Sigmoid colon (tissue), 6 donors: ENCODE measurements at regions not wholly inside any gene's neighbourhood (a gene's known extent, or its start where the extent isn't known, plus 50 kb on each side); places are given as distances from the start of the nearest gene placed in this dataset.

Source experiments
- DNase-seq: peaks from one replicate; pipeline ENCODE4 v3.0.0-alpha.2; 2019
- H3K27ac ChIP-seq, 4 donors: fragments of 200-600 bp; sonication (generic); one replicate each; pipeline ENCODE4 v1.5.1; 2016 to 2019; ENCODE audit warnings: mild to moderate bottlenecking in 1 of 4
- H3K27me3 ChIP-seq, 3 donors: fragments of 200-600 bp; sonication (generic); one replicate each; pipeline ENCODE4 v1.5.1; 2019; ENCODE audit warnings: mild to moderate bottlenecking in 1 of 3
- H3K36me3 ChIP-seq, 4 donors: fragments of 200-600 bp; sonication (generic); one replicate each; pipeline ENCODE4 v1.5.1; 2016 to 2019
- H3K4me1 ChIP-seq, 4 donors: fragments of 200-600 bp; sonication (generic); one replicate each; pipeline ENCODE4 v1.5.1; 2017 to 2019
- H3K4me3 ChIP-seq, 4 donors: fragments of 200-600 bp; sonication (generic); one replicate each; pipeline ENCODE4 v1.5.1; 2017 to 2019; ENCODE audit warnings: mild to moderate bottlenecking in 2 of 4, moderate library complexity in 1 of 4
- H3K9me3 ChIP-seq, 4 donors: fragments of 200-600 bp in 3 of 4; sonication (generic) in 3 of 4; one replicate each; pipeline versions ENCODE4 v1.5.1 to v1.6.1; 2013 to 2019
- EP300 ChIP-seq, 4 donors: sonication (generic); formaldehyde crosslinking; IDR thresholded peaks; one replicate each; pipeline ENCODE4 v1.6.1; 2017; ENCODE audit warnings: antibody characterized with exemption in 4 of 4
- POLR2A ChIP-seq, 2 donors: fragments of 450-650 bp; IDR thresholded peaks; one replicate each; pipeline ENCODE4 v1.6.1; 2016; ENCODE audit warnings: antibody characterized with exemption in 2 of 2, mild to moderate bottlenecking in 2 of 2, moderate library complexity in 2 of 2
- POLR2AphosphoS5 ChIP-seq, 4 donors: sonication (generic); formaldehyde crosslinking; IDR thresholded peaks; one replicate each; pipeline ENCODE4 v1.6.1; 2017; ENCODE audit warnings: antibody characterized with exemption in 4 of 4
- WGBS, 2 donors: extraction: QIAGEN DNeasy Blood & Tissue Kit; methylation state at CpG; one replicate each; pipeline ENCODE4 v1.1.7; 2013; 5-methylcytosine and 5-hydroxymethylcytosine counted together
- intact Hi-C: fragments of 100-400 bp; cut with DNase I; formaldehyde crosslinking; loops from one replicate; pipeline ENCODE4 v1.15.1; 2023
- TF ChIP-seq, protein P1 (sequence below), 4 experiments: fragments of 450-650 bp in 3 of 4; fragments of 200-600 bp in 1 of 4; IDR thresholded peaks; one replicate each; pipeline ENCODE4 v1.5.1; 2016 to 2019; ENCODE audit warnings: antibody characterized with exemption in 4 of 4, mild to moderate bottlenecking in 3 of 4, moderate library complexity in 2 of 4
- donor health status: healthy with polysubstance abuse.
- donor health status: healthy.

DNA sequence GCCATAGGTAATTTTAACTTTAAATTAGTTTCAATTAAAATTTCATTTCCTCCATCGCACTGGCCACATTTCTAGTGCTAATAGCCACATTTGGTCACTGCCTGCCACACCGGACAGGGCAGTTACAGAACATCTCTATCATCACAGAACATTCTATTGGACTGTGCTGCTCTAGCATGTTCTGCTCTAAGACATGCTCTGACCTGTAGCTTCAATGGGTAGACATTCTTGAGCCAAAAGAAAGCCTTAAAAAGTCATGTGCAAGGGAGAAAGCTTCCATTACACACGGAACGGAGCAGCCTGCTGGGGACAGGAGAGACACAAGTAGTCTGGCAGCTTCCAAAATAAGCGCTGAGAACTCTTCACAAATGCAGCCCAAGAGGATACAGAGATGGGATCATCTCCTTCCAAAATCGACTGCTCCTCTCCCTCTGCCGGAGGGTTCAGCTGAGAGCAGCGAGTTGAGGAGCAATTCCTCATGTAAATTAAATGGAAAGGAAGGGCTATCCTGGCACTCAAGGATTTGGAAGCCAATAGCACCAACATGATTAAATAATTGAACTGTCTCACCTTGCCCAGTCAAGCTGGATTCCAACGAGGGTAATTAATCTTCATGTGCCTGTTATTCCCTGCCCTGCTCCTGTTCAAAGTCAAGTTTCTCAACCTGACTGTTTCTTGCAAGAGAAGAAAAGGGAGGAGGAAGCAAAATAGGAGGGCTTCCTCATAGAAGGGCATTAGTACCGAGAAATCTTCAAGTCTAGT lies 336.4 kb upstream of the NOCT start:
- no peak for DNase-seq
- 85 to 89% methylated on average over 10 of the region's 10 CpGs for WGBS, 2 donors
- Histone ChIP-seq H3K27ac (no peak overlapping the region), H3K9me3 (peaks cover 0 to 2% (median 0%) of the 10 kb centered on the region in 4 donors), H3K36me3 (no peaks in the 10 kb centered on the region), H3K27me3 (no peaks in the 10 kb centered on the region), H3K4me1 (peaks cover 0 to 21% (median 7%) of the 10 kb centered on the region in 4 donors), H3K4me3 (no peak overlapping the region)
- intact Hi-C loops: no loop called here
- TF ChIP-seq POLR2AphosphoS5 (IDR thresholded peaks at IDR 0.05): no peak
- TF ChIP-seq, protein P1, sequence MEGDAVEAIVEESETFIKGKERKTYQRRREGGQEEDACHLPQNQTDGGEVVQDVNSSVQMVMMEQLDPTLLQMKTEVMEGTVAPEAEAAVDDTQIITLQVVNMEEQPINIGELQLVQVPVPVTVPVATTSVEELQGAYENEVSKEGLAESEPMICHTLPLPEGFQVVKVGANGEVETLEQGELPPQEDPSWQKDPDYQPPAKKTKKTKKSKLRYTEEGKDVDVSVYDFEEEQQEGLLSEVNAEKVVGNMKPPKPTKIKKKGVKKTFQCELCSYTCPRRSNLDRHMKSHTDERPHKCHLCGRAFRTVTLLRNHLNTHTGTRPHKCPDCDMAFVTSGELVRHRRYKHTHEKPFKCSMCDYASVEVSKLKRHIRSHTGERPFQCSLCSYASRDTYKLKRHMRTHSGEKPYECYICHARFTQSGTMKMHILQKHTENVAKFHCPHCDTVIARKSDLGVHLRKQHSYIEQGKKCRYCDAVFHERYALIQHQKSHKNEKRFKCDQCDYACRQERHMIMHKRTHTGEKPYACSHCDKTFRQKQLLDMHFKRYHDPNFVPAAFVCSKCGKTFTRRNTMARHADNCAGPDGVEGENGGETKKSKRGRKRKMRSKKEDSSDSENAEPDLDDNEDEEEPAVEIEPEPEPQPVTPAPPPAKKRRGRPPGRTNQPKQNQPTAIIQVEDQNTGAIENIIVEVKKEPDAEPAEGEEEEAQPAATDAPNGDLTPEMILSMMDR (IDR thresholded peaks at IDR 0.05): no peak
- TF ChIP-seq POLR2A (IDR thresholded peaks at IDR 0.05): no peak

- 49 to 69% methylated on average over 1 of the region's 1 CpG for WGBS, 2 donors
- no peaks in the 10 kb centered on the region for H3K9me3 ChIP-seq
- no peak overlapping the region for H3K4me3 ChIP-seq
- no peak for DNase-seq
- TF ChIP-seq POLR2A (IDR thresholded peaks at IDR 0.05) (no peak), EP300 (IDR thresholded peaks at IDR 0.05) (no peak), POLR2AphosphoS5 (IDR thresholded peaks at IDR 0.05) (no peak)
- TF ChIP-seq, protein P1 (IDR thresholded peaks at IDR 0.05): no peak
- no peaks in the 10 kb centered on the region for H3K36me3 ChIP-seq
- intact Hi-C loops: no loop called here
- H3K27me3 ChIP-seq: no peaks in the 10 kb centered on the region
- H3K4me1 ChIP-seq: peaks cover 0 to 21% (median 7%) of the 10 kb centered on the region in 4 donors
- H3K27ac ChIP-seq: no peak overlapping the region
These were observed 337.8 kb upstream of the NOCT start for GRCh38 chr4:138677748-138678147.

DNA sequence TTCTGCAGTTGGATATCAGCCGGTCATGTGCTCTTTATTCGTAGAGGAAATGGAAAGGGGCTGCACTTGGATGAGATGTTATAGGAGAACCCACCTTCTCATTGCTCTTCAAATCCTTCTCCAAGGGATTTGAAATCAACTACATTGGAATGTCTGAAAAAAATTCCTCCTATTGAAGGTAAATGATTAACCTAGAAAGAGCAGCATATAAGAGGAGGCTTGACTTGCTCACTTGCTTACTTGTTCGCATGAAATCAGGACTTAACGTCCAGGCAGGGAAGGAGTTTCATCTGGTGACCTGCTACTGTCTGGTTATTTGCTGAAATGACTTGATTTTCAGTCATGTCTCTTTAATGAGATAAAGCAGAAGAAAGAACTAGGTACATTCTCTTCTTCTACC lies 338.4 kb upstream of the NOCT start:
- H3K27ac ChIP-seq: no peak overlapping the region
- H3K36me3 ChIP-seq: no peaks in the 10 kb centered on the region
- peaks cover 0 to 16% (median 7%) of the 10 kb centered on the region in 4 donors for H3K4me1 ChIP-seq
- H3K9me3 ChIP-seq: no peaks in the 10 kb centered on the region
- intact Hi-C loops: no loop called here
- H3K4me3 ChIP-seq: no peak overlapping the region
- TF ChIP-seq POLR2AphosphoS5 (IDR thresholded peaks at IDR 0.05) (no peak), POLR2A (IDR thresholded peaks at IDR 0.05) (no peak), EP300 (IDR thresholded peaks at IDR 0.05) (no peak)
- TF ChIP-seq, protein P1 (IDR thresholded peaks at IDR 0.05): no peak
- no peak for DNase-seq
- 57 to 85% methylated on average over 4 of the region's 4 CpGs for WGBS, 2 donors
- H3K27me3 ChIP-seq: no peaks in the 10 kb centered on the region

DNA sequence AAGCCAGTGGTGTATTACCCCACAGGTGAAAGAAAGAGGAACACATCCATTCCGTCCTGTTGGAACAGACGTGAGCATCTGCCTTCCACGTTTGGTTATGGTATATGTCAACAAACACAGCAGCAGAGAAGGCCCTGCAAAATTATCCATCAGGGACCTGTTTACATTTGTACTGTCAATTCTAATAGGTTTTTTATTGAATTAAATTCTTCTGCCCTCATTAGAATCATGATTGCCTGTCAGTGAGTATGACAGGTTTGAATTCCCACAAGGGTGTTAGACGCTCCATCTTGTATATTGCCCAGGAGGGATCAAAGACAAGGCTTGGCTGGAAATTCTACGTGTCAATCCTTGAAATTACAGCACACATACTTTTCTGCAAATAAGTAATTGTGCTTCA lies 339.9 kb upstream of the NOCT start:
- no peak for TF ChIP-seq POLR2AphosphoS5 (IDR thresholded peaks at IDR 0.05)
- TF ChIP-seq EP300 (IDR thresholded peaks at IDR 0.05): no peak
- WGBS, 2 donors: 78 to 86% methylated on average over 5 of the region's 5 CpGs
- intact Hi-C loops: no loop called here

DNA sequence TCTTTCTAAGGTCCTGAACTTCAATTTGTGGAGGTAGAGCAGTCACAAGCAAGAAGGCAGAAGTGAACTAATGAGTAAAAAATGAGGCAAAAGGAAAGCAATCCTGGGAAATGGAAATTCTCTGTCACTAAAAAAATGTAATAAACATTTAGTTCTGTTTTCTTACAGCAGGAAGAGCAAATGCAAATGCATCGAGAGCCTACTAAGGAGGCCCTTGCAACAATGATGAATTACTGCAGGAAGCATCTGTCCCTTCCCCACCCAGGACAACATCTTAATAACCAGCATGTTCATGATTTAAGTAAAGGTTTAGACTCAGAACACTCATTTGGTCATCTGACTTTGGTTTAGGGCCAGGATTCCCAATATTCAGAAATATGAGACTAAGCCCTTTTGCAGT lies 341.4 kb upstream of the NOCT start:
- TF ChIP-seq POLR2A (IDR thresholded peaks at IDR 0.05): no peak

More for the DNA sequence above, 339.9 kb upstream of the NOCT start:
- no peak overlapping the region for H3K4me3 ChIP-seq
- no peak overlapping the region for H3K27ac ChIP-seq
- H3K9me3 ChIP-seq: no peaks in the 10 kb centered on the region
- no peaks in the 10 kb centered on the region for H3K27me3 ChIP-seq
- peaks cover 0 to 2% (median under 1%) of the 10 kb centered on the region in 4 donors for H3K4me1 ChIP-seq
- H3K36me3 ChIP-seq: no peaks in the 10 kb centered on the region
- DNase-seq: no peak

DNA sequence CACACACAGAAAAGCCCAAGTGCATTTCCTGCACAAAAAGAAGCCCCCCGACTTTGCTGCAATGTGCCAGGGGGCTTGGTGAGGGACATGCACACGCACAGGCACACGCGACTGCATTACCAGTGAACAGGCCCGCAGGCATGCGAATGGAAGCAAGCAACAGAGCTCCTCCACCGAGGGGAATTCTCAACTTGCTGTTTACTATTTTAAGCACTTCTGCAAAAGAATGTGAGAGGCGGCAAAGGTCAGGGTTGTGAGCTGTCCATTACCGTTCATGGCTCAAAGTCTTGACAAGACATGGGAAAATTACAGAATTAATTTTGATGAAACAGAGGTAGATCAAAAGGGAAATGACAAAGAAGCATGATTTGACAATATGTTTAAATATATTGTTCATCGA lies 342.5 kb upstream of the NOCT start:
- DNase-seq: no peak
- Histone ChIP-seq H3K4me3 (no peak overlapping the region), H3K27me3 (no peaks in the 10 kb centered on the region), H3K27ac (no peak overlapping the region), H3K4me1 (no peaks in the 10 kb centered on the region), H3K36me3 (no peaks in the 10 kb centered on the region), H3K9me3 (no peaks in the 10 kb centered on the region)
- intact Hi-C loops: no loop called here
- TF ChIP-seq POLR2AphosphoS5 (IDR thresholded peaks at IDR 0.05) (no peak), EP300 (IDR thresholded peaks at IDR 0.05) (no peak), POLR2A (IDR thresholded peaks at IDR 0.05) (no peak)
- TF ChIP-seq, protein P1 (IDR thresholded peaks at IDR 0.05): no peak
- 68 to 78% methylated on average over 10 of the region's 10 CpGs for WGBS, 2 donors

More for the DNA sequence above, 341.4 kb upstream of the NOCT start:
- H3K4me3 ChIP-seq: no peak overlapping the region
- H3K27ac ChIP-seq: no peak overlapping the region
- no peaks in the 10 kb centered on the region for H3K27me3 ChIP-seq
- WGBS, 2 donors: 34 to 53% methylated on average over 1 of the region's 1 CpG
- intact Hi-C loops: no loop called here
- H3K9me3 ChIP-seq: no peaks in the 10 kb centered on the region
- DNase-seq: no peak
- H3K4me1 ChIP-seq: no peaks in the 10 kb centered on the region
- H3K36me3 ChIP-seq: no peaks in the 10 kb centered on the region
